Germinal center (tissue), 1 donor: ENCODE measurements at regions not wholly inside any gene's neighbourhood (a gene's known extent, or its start where the extent isn't known, plus 50 kb on each side); places are given as distances from the start of the nearest gene placed in this dataset.

ENCODE experiments used
- DNase-seq: peaks from one replicate; pipeline ENCODE4 v3.0.0; 2012; ENCODE audit warnings: mixed read lengths, low spot score

DNA sequence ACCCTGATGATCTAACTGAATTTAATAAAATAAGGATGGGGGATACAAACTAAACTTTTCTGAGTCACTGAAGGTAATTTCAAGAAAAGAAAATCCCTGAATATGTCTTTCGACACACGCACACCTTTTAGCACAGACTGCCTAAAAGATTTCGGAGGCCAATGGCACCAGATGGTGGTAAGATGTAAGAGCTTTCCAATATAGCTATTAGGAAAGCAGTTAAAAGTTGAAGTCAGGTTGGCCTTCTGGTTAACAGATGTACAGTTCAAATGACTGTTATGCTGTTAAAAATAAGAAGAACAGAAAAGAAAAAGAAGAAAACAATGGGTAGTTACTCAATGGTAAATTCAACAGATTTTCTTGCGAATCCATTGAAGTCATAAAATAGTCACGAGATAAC lies 80.7 kb upstream of the KRR1 start:
- no peak for DNase-seq

DNA sequence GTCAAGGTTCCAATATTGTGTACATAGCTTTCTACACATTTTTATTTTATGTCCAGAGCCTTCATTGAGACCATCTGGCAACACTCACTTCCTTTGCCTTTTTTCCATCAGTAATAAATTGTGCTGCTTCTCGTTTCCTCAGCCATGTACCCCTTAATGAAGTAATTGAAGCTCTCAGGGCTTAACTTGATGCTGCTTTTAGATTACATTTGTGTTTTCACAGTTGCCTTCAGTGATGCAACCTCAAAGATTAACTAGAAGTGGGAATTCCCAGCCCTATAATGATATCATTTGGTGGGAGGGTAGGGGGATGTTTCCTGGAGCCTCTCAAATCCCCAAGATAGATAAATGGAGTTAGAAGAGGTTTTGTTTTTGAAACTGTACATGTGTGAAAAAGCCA lies 80.2 kb upstream of the KRR1 start:
- no peak for DNase-seq

DNA sequence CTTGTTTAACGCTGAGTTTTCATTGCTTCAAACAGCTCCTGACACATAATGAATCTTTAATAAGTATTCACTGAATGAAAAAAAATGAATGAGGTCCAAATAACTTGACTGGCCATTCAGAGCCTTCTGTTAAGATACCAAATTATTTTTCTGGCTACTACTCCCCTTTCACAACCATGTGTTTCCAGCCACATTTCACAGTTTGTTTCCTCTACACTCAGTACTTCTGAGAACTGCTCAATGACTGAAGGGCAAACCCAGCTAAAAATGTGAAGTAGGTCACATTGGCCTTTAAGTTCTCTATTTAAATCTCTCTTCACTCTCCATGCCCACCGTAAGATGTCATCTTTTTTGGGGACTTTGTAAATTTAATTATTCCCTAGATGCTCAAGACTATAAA lies 78.4 kb upstream of the KRR1 start:
- DNase-seq, result no peak

DNA sequence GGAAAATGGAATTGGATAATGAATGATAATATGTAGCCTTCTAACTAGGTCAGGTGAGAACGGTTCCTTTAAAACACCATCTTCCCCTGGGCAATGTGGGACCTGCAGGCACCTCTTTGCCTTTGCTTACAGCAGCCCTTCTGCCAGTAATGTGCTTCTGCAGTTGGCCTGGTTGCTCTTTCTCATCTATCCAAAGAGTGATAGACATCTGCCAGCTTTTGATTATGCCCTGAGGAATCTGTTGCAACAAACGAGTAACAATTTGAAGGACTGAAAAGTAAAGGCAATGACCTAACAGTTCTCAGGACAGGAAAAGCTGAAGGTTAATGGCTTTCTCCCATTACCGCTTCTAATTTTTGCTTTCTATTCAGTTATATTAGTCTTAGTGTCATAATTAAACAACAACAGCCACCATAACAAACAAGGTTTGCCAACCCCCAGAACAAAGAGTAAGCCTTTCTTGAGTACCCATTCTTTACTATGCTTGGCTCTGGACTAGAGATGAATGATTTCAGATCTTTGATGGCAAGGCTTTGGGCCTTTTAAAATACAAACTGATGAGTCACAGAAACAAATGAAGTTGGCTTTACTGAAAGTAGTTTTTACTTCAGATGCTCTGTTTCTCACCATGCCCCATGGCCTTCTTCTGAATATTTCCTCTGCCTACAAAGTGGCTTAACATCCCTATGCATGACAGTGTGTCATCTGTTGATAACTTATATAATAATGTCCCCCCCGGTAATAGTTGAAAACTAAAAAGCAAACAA lies 76.1 kb upstream of the KRR1 start:
- no peak for DNase-seq

DNA sequence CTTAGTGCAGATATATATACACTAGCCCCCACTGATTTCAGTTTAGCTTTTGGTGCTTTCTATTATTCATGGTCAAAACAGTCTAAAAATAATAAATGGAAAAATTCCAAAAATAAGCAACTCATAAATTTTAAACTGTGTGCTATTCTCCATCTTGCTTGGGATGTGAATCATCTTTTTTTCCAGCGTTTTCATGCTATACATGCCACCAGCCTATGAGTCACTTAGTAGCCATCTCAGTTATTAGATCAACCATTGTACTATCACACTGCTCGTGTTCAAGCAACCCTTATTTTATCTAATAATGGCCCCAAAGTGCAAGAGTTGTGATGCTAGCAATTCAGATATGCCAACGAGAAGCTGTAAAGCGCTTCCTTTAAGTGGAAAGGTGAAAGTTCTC lies 73.9 kb upstream of the KRR1 start:
- no peak for DNase-seq

DNA sequence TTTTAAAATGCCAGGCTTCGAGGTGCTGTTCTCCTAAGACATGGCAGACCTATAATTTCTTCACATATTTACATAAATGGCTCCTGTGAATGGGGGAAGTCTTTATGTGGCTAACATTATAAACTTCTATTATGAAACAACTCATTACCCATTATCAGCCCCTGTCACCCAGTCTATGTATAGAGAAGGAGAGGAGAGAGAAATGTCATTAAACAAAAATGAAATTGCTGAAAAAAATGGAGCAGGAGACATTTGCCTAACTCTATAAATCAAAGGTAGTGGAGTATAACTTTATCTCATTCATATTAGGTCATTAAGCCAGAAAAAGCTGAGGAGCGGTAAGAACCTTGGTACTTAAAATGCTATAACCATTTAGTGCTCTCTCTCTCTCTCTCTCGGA lies 71.9 kb upstream of the KRR1 start:
- no peak for DNase-seq

DNA sequence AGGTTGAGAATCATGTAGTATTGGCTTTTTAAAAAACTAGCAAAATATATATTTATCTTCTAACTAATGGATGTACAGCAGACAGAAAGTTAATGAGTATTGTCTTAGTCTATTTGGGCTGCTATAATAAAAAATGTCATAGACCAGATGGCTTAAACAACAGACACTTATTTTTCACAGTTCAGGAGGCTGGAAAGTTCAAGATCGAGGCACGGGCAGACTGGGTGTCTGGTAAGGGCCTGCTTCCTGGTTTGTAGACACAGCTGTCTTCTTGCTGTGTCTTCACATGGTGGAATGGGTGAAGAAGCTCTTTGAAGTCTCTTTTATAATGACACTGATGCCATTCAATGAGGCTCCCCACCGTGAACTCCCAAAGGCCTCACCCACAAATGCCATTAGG lies 70.1 kb upstream of the KRR1 start:
- no peak for DNase-seq

DNA sequence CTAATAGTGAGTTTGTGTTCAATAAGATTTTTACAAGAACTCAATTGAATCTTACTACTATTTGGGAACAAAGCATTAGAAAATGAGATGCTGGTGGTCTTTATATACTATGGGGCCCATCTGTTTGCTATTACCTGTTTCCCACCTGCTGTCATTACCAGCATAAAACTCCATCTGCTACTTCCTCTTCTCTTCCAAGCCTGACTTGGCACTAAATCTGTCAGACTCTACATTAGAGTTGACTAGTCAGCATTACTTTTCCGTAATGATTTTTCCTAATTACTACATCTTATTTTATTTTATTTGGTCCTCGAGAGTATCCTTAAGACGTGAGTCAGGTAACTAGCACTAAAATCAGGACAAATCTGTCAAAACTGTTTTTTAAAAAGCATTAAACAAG lies 68.1 kb upstream of the KRR1 start:
- no peak for DNase-seq

DNA sequence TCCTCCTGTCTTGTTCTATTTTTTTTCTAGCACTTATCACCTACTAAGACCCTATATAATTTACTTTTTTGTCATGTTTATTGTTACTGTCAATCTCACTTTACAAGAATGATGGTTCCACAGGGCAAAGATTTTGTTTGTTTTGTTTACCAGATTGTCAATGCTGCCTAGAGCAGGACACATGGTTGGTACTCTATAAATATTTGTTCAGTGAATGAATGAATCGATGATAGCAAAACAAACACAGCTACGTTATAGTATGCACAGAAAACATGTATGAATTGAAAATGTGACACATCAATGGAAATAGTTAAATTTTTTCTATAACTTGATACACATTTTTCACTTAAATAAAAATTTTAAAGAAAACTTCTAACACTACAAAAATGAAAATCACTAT lies 67.1 kb upstream of the KRR1 start:
- DNase-seq, result no peak

DNA sequence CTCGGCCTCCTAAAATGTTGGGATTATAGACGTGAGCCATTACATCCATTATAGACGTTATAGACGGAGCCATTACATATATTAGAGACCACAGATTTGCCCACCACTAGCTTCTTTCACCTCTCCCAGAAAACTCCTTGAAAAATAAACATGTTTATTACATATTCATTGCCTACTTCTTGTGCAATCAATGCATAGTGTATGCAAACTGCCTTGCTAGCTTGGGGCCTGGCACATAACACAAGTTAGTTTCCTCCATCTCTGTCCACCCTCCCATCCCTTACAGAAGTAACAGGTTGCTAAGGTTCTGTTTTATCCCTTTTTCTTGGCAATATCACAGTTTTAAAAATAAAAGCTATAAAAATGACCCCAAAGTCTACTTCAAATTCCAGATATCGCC lies 66.4 kb upstream of the KRR1 start:
- no peak for DNase-seq

DNA sequence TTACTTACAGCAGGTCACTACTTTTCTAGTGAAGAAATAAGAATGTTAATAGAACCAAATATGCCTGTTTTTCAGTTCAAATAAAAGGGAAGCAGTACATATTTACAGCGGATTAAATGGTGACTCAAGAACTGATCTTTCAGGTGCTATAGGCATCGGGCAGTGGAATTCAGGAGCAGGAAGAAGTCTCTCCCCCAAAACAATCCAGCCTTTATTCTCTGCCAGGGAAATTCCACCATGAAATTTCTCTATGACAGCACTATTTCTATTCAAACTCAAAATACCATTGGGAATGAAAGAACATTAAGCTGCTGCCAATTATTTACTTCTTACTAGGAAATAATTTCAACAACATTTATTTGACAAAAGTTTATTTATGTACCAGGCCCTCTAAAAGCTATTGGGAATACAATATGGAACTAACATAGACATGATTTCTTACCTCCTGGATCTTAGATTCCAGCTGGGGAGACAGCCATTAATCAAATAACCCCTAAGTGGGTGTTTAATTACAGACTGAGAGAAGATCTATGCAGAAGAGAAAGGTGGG lies 60.3 kb upstream of the KRR1 start:
- no peak for DNase-seq

DNA sequence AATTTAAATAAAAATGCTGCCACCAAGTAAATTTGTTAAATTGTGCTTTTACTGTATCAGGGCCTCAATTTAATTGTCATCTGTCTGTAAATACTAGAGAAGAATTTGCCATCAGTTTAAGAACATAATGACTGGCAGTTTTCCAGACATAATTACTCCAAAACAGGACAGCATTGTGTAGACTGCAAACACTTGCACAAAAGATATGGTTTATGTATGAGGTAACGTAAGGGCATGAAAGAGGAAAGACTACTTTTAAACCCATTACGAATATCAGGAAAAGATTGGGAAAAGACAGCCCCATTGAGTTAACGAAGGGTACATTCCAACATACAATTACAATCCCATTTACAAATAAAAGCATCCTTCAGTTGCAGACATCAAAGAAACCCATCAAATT lies 59.8 kb upstream of the KRR1 start:
- DNase-seq, result no peak

DNA sequence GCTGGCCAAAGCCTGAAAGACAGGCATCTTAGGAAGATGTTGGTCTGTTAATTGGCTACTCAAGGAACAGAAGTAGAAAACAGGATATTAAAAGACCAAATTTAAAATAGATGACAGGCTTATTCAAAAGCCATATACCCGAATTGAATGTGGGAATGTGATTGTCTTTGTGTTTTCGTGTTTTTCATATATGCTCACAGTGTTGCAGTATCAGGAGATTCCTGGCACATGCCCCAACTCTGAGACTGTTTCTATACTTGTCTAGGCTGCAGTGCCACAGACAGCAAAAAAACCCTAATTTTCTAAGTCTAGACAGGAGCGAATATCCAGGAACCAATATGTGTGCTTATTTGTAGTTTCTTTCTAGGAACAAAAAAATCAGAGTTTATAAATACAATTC lies 57.4 kb upstream of the KRR1 start:
- no peak for DNase-seq

DNA sequence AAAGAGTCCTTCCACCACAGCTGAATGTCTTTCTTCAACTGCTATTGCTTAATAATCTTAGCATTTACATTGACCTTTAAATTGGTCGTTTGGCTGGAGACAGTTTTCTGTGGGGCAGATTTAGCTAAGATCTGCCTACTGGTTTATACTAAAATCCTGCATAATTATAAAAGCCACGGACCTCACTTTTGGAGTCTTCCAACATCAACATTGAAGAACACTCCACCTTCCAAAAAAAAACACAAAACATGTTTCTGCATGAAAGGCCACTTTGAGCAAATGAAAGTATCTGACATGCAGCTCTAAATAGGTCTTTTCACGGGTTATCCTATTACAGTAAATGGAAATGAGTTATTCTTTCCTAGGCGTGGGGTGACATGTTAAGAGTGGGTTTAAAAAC lies 57.0 kb upstream of the KRR1 start:
- no peak for DNase-seq

DNA sequence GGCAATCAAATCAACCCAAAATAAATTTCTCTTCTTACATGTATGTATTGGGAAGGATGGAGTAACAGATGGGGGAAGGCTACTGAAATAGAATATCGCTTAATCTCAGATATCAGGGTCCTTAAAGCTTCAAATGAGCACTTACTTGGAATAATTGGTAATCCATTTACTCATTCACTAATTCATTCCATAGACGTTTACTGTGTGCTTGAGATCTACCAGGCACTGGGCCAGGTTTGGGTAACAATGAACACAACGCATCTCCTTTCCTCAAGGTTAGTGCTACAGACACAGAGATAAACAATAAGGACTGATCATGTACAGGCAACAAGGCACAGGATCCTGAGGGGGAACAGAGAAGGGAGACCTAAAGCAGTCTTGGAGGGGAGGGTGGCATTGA lies 54.4 kb upstream of the KRR1 start:
- DNase-seq, result no peak

DNA sequence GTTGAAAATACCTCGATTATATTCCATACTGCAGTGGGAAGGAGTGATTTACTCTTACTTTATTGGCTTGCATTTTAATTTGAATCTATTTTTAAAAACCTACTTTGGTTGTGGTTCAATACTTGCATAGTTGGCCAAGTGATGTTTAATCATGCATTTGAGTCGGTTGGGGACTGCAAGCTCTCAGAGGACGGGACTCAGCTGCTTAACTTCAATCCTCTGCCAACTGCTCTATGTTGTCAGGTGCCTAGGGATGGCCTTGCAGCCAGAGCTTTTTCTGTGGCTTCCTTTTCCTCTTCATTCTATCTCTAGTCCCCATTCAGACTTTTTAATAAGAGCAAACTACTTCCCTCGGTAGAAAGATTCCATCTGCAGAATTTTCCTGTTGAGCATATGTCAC lies 53.4 kb upstream of the KRR1 start:
- no peak for DNase-seq

DNA sequence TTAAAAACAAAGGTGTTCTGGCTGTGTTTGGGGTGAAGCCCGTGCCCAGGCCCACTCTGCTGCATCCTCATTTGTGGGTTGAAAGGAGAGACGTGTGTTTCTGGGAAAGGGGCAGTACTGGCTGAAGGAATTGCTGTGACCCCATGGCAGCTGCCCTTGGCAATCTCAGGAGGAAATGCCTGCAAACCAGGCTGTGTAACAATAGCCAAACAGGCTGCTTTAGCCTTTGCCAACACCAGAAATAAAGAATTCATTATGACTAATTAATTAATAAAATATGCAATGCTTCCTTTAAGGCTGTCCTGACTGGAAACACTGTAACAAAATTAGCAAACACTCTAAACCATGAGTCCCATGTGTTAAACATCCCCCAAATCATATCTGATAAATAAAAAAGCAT lies 53.0 kb upstream of the KRR1 start:
- DNase-seq, result no peak

DNA sequence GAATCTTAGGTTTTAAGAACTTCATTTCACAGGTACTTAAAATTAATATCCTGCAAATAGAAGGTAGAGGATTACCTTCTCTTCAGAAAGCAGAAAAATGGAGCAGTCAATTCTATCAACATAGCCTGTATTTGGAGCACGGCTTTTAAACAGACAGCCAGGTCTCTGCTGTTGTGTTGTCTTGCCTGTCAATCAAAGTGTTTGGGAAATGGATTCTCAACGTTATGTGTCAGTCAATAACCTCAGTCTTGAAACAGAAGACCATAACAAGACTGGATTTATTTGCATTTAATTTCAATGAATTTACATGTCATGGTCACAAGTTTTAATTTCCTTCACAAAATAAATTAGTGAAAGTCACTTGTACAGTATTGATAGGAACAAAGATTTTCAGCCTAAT lies 51.9 kb upstream of the KRR1 start:
- no peak for DNase-seq

DNA sequence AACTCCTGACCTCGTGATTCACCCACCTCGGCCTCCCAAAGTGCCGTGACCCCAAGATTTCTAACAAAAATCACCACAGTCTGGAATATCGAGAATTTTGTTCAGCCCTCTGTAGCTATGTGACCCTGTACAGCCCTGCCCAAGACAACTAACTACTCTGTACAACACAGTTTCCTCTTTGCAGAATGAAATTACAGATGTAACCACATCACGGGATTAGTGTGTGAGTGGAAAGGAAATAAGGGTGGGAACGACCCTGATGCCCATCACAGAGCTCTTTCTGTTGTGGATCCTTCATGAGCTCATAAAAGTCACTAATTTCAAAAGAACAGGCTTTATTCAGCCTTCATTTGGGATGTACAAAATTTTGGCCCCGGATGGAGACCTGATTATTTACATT lies 50.5 kb upstream of the KRR1 start:
- no peak for DNase-seq
